Lung microvascular endothelial cell (primary cell): ENCODE measurements at regions not wholly inside any gene's neighbourhood (a gene's known extent, or its start where the extent isn't known, plus 50 kb on each side); places are given as distances from the start of the nearest gene placed in this dataset.
"Not testable (repeated sequence)": the region's sequence is repeated elsewhere in the genome, so short reads cannot be mapped to it uniquely, and the experiment has no call there.

Experiments used
- DNase-seq, 2 donors: peaks; one replicate each; pipeline versions ENCODE4 v3.0.0 to v3.0.0-alpha.2; 2010; ENCODE audit warnings: low read depth in 2 of 2

DNA sequence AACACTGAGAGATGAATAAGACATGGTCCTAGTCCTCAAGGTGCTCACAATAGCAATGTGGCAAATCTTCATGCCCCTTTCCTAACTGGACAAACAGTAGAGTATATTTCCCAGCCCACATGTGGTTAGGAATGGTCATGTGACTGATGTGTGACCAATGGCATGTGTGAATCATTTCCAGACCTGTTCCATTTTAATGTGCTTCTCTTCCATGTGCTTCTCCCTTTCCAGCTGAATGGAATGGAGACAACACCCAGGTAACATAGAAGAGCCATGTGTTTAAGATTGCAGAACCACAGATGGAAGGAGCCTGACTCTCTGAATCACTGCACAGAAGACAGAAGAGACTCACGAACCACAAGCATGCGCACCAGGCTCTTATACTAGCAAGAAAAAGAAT, 409.9 kb upstream of the NFIA start:
- no peak for DNase-seq

DNA sequence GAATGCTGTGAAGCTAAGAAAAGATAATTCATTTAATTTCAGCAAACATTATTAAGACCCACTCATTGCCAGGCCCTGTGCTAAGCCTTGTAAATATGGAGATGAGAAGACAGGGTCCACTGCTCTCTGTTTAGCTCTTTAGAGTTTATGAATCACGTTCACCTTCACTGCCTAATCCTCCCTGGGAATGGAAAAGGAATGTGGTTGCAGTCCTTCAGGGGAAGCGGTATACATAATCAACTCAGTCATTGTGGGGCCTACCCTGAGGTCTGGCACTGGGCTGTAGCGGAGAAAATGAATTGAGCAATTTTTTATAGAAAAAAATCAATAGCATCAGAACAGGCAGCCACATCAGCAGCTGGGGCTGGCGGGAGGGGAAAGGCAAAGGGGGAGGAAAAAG, 412.1 kb upstream of the NFIA start:
- no peak for DNase-seq

- DNase-seq: no peak
Measured at GRCh38 chr1:60668585-60668984, 413.8 kb upstream of the NFIA start.

GRCh38 chr1:60665311-60665710, 417.1 kb upstream of the NFIA start:
- DNase-seq: no peak

DNA sequence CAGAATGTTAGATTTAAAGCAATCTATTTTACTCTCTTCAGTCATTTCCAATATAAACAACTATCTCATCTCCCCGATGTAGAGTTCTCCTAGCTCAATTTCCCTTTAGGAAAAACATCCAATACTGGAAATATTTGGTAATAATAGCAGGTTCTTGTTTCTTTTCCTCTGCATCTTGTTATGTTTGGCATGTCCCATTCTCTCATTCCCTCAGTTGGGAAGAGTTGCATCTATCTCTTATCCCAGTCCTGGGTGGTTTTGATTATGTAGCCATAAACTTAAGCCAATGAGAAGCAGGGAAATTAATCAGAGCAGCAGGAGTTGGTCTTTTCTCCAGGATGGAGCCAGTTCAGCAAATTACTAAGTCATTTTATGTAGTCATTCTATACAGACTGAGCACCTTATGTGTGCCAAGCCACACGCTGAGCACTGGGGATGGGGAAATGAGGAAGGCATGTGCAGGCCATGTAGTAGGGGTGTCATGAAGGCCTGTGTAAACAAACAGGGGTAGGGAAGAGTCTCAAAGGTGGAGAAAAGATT, 418.2 kb upstream of the NFIA start:
- DNase-seq: peak in 1 of 2 donors; percentile 60

GRCh38 chr1:60662486-60663044, 419.8 kb upstream of the NFIA start:
- DNase-seq: peak in 1 of 2 donors; percentile 41

DNA sequence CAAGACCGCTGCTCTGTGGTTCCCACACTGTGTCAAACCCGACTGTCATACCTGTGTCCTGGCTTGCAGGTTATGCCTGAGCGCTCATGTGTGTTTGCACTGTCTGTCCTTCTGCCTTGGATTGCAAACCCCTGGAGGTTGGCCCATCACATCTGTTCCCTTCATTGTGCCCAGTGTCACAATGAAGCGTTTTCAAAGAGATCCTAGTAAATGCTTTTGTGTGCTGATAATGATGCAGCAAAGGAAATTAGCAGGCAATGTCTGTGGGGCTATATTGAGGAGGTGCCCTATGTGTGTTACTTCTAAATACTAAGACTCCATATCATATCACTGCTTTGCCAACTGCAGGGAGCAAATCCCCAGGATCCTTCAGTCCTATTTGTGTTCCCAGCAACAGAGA, 424.4 kb upstream of the NFIA start:
- no peak for DNase-seq

DNA sequence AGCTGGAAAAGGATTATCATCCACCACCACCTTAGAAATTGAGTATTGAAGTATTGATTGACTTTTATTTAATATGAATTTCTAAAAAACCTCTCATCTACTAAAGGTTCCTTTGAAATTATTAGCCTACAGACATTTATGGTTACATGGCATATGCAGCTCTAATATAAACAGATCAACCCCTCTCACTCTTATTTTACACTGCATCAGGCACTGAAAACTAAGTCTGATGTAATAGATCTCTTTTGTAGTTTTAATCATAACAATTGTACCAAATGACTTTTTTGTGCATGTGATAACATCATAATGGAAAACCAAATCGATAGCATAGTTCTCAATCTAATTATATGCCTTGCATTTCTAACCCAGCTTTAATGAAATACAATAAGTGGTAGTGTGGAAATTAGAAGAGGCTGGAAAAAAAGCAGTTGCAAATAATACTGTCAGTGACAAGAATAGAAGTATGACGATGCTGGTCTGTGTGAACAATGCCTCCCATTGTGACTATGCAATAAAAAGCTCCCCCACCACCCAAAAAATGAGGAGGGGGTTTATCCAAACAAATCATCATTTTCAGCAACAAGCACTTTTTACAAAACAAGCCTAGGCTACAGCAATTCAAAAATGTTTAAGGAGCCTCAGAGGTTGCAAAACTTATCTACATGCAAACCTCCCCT, 426.5 kb upstream of the NFIA start:
- DNase-seq: no peak

DNA sequence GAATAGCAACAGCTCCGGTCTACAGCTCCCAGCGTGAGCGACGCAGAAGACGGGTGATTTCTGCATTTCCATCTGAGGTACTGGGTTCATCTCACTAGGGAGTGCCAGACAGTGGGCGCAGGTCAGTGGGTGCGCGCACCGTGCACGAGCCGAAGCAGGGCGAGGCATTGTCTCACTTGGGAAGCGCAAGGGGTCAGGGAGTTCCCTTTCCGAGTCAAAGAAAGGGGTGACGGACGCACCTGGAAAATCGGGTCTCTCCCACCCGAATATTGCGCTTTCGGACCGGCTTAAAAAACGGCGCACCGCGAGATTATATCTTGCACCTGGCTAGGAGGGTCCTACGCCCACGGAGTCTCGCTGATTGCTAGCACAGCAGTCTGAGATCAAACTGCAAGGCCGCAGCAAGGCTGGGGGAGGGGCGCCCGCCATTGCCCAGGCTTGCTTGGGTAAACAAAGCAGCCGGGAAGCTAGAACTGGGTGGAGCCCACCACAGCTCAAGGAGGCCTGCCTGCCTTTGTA, 442.3 kb upstream of the NFIA start:
- not testable (repeated sequence) for DNase-seq

DNA sequence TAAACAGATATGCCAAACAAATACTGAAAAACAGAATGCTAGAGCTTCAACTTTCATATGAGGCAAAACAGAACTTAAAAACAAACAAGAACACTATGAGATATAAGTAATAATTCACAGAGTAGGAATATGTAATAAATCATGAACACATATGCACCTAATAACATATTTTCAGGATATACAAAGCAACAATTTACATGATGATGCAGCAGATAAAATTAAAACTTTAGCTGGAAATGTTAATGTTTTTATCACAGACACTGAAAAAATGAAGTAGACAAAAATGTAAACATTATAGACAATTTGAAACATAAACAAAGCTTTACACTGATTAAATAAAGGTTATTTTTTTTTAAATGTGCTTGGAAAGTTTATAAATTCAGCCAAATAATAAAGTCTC, 443.1 kb upstream of the NFIA start:
- no peak for DNase-seq

DNA sequence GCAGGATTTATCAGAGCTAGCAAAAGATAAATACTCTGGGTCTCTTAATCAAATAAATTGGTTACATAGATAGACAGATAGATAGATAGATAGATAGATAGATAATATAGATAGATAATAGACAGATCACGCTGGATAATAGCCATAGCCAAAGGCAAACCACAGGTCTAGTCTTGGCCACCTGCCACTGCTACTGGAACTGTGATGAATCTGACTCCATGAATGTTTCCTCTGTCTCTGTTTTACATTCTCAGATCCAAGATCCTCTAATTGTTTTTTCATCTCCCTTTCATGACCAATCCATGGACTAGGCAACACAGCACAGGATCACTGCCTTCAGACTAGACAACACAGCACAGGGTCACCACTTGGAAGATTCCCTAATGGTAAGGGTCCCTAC, 444.7 kb upstream of the NFIA start:
- peak in 1 of 2 donors; percentile 66 for DNase-seq

DNA sequence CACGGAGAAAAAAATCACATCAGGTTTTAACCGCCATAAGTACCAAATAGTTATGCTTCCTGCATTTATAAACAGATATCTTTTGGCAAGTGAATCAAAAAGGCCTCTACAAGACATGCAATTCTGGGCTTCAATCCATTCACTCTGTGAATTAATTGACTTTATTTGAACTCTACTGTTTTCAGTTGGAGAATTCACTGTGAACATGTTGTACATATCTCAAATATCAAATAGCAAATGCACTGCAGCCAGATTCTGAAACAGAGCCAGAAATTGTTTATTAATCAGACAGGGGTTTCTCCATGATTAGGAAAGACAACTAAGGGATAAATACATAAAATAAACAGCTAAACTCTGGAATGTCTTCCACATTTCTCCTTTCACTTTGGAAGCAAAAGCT, 445.4 kb upstream of the NFIA start:
- no peak for DNase-seq

GRCh38 chr1:60634106-60634505, 448.3 kb upstream of the NFIA start:
- DNase-seq: no peak

DNA sequence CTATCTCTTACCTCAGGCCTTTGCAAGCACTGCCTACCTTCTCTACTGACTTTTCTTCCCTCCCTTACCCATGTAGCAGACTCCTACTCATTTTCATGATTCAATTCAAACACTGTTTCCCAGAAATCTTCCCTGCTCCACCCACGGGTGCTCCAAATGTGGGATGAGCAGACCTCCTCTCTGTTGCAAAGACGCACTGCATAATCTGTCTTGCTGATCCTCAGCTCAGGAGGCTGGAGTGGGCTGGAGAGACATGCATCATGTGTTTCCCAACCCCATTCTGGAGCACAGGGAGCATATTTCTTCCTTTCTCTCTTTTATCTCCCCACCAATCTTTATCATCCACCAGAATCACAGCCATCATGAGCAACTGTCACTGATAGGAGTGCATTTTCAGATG, 459.9 kb upstream of the NFIA start:
- DNase-seq: no peak

GRCh38 chr1:60621368-60621851, 461.0 kb upstream of the NFIA start:
- DNase-seq: peak; percentile 77 to 92

DNA sequence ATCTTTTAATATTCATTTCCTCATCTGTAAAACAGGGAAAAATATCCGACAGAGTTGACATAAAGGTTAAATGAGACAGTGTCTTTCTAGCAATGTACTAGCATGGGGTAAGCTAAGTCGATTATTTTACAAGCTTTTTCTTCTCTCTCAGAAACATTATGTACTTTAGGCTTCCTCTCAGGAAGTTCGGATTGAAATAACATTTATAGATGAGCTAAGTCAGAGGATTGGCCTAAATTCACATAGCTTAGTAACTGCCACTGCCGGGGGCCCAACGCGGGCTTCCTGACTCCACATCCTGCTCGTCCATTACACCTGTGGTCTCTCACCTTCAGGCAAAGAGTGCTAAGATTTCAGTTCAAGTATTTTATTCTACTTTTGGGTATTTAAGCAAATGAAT, 462.3 kb upstream of the NFIA start:
- DNase-seq: peak; percentile 67 to 74

- DNase-seq: peak in 1 of 2 donors; percentile 7
Measured at GRCh38 chr1:60619581-60619980, 462.8 kb upstream of the NFIA start.

GRCh38 chr1:60615666-60616065, 466.7 kb upstream of the NFIA start:
- DNase-seq: no peak

- DNase-seq: peak in 1 of 2 donors; percentile 83
Measured at GRCh38 chr1:60612790-60613189, 469.6 kb upstream of the NFIA start.

DNA sequence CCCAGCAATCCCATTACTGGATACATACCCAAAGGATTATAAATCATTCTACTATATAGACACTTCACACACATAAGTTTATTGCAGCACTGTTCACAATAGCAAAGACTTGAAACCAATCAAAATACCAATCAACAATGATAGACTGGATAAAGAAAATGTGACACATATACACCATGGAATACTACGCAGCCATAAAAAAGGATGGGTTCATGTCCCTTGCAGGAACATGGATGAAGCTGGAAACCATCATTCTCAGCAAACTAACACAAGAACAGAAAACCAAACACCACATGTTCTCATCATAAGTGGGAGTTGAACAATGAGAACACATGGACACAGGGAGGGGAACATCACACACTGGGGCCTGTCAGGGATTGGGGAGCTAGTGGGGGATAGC, 475.4 kb upstream of the NFIA start:
- not testable (repeated sequence) for DNase-seq

DNA sequence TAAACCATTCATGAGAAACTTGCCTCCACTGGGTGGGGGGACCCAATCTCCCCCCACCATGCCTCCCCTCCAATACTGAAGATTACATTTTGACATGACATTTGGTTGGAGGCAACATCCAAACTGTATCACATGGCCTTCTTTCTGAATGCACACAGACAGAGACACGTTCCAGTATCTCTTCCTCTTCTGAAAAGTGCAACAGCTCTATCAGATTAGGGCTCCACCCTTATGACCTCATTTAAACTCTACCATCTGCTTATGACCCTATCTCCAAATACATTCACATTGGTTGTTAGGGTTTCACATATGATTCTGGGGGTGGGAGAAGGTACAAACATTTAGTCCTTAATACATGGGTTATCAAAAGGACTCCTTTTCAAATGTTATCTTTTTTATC, 481.8 kb upstream of the NFIA start:
- DNase-seq: no peak

DNA sequence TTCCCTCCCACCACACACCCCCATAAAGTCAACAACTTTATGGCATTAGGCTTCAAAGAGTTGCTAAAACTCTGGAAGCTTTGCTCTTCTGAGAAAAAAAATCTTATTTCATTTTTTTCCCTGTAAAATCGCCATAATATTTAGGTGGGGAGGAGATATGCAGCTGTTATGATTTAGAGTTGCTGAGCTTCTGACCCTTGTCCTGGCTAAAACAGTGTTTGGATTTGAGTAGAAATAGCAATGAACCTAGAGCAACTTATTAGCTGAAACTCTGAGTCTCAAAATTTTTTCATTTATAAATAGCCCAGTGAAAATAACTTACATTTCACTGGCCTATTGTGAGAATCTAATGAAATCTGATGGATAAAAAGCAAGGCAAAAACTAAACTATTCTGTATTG, 482.8 kb upstream of the NFIA start:
- DNase-seq: no peak
